CD14-positive monocyte (primary cell): ENCODE measurements at regions not wholly inside any gene's neighbourhood (a gene's known extent, or its start where the extent isn't known, plus 50 kb on each side); places are given as distances from the start of the nearest gene placed in this dataset.
A peak's percentile ranks its signal among the peaks of the same experiment; 100 is the strongest.

Experiments
- DNase-seq, 3 donors: peaks; one replicate each; pipeline ENCODE4 v3.0.0-alpha.2; 2011 to 2022
- H2AFZ ChIP-seq: 2 replicates; pipeline ENCODE4 v1.6.0; 2012; ENCODE audit warnings: mild to moderate bottlenecking, low read depth, low read length, inconsistent platforms; ENCODE audit not compliant: insufficient read depth, poor library complexity, severe bottlenecking
- H3K27ac ChIP-seq, 2 donors: 1 replicate in 1 of 2; 2 replicates in 1 of 2; pipeline ENCODE4 v1.5.1; 2012 to 2013; ENCODE audit warnings: low read length in 2 of 2, control low read depth in 1 of 2, inconsistent platforms in 1 of 2, low read depth in 1 of 2, mild to moderate bottlenecking in 1 of 2
- H3K27me3 ChIP-seq, 2 donors: one replicate each; pipeline versions ENCODE4 v1.6.0 to v1.6.1; 2011 to 2013; ENCODE audit warnings: low read length in 2 of 2; ENCODE audit not compliant: control insufficient read depth in 2 of 2, insufficient read depth in 2 of 2
- H3K36me3 ChIP-seq, 2 donors: replicated peaks in 1 of 2; 1 replicate in 1 of 2; 2 replicates in 1 of 2; pipeline versions ENCODE4 v1.5.1 to v1.6.1; 2012 to 2013; ENCODE audit warnings: low read length in 2 of 2, control low read depth in 1 of 2, inconsistent platforms in 1 of 2, mild to moderate bottlenecking in 1 of 2; ENCODE audit not compliant: insufficient read depth in 2 of 2, control insufficient read depth in 1 of 2
- H3K4me1 ChIP-seq, 2 donors: 1 replicate in 1 of 2; 2 replicates in 1 of 2; pipeline versions ENCODE4 v1.5.1 to v1.6.1; 2012 to 2013; ENCODE audit warnings: low read length in 2 of 2, control low read depth in 1 of 2, inconsistent platforms in 1 of 2, mild to moderate bottlenecking in 1 of 2, moderate library complexity in 1 of 2; ENCODE audit not compliant: insufficient read depth in 2 of 2, control insufficient read depth in 1 of 2
- H3K4me2 ChIP-seq: replicated peaks from 2 replicates; pipeline ENCODE3; 2012; ENCODE audit warnings: low read length, moderate library complexity, mild to moderate bottlenecking; ENCODE audit not compliant: poor library complexity, severe bottlenecking; ENCODE audit errors: extremely low read depth
- H3K4me3 ChIP-seq, 3 experiments: fragments of 200-600 bp in 1 of 3; sonication (generic) in 1 of 3; replicated peaks in 1 of 3; 1 replicate in 2 of 3; 2 replicates in 1 of 3; pipeline ENCODE4 v1.5.1; 2011 to 2013; ENCODE audit warnings: low read length in 3 of 3, mild to moderate bottlenecking in 3 of 3, control low read depth in 2 of 3, low read depth in 2 of 3, inconsistent platforms in 1 of 3, moderate library complexity in 1 of 3
- H3K79me2 ChIP-seq: 2 replicates; pipeline ENCODE4 v1.6.0; 2012; ENCODE audit warnings: mild to moderate bottlenecking, control low read depth, inconsistent platforms, low read length, moderate library complexity; ENCODE audit not compliant: insufficient read depth
- H3K9ac ChIP-seq: 2 replicates; pipeline ENCODE4 v1.6.0; 2017; ENCODE audit warnings: low read length, mild to moderate bottlenecking; ENCODE audit not compliant: insufficient read depth, poor library complexity, severe bottlenecking
- H3K9me3 ChIP-seq, 2 donors: replicated peaks in 1 of 2; 1 replicate in 1 of 2; 2 replicates in 1 of 2; pipeline versions ENCODE4 v1.5.1 to v1.6.1; 2012 to 2013; ENCODE audit warnings: low read length in 2 of 2, control low read depth in 1 of 2; ENCODE audit not compliant: control insufficient read depth in 1 of 2, insufficient read depth in 1 of 2
- H4K20me1 ChIP-seq: 2 replicates; pipeline ENCODE4 v1.6.0; 2012; ENCODE audit warnings: mild to moderate bottlenecking, low read length, control low read depth, moderate library complexity; ENCODE audit not compliant: insufficient read depth
- H3K27ac Mint-ChIP-seq, 7 donors: one replicate each; pipeline ENCODE4 v1.8.0; 2020; ENCODE audit warnings: mild to moderate bottlenecking in 7 of 7, mixed read lengths in 7 of 7, moderate library complexity in 6 of 7, inconsistent platforms in 2 of 7
- H3K27me3 Mint-ChIP-seq, 3 donors: one replicate each; pipeline ENCODE4 v1.8.0; 2021 to 2022; ENCODE audit warnings: low read depth in 3 of 3, mild to moderate bottlenecking in 3 of 3, mixed read lengths in 3 of 3, moderate library complexity in 3 of 3, inconsistent platforms in 1 of 3
- H3K36me3 Mint-ChIP-seq, 2 donors: one replicate each; pipeline ENCODE4 v1.8.0; 2020; ENCODE audit warnings: mixed read lengths in 2 of 2, inconsistent platforms in 1 of 2, mild to moderate bottlenecking in 1 of 2
- H3K4me1 Mint-ChIP-seq: one replicate; pipeline ENCODE4 v1.8.0; 2020; ENCODE audit warnings: mild to moderate bottlenecking, mixed read lengths
- H3K4me3 Mint-ChIP-seq, 2 donors: one replicate each; pipeline ENCODE4 v1.8.0; 2020; ENCODE audit warnings: mild to moderate bottlenecking in 2 of 2, mixed read lengths in 2 of 2, moderate library complexity in 1 of 2
- H3K9me3 Mint-ChIP-seq, 7 donors: one replicate each; pipeline ENCODE4 v1.8.0; 2020 to 2022; ENCODE audit warnings: mixed read lengths in 7 of 7, mild to moderate bottlenecking in 6 of 7, moderate library complexity in 6 of 7, inconsistent platforms in 2 of 7
- WGBS: methylation state at CpG from one replicate; pipeline ENCODE4 v1.1.5; 2013; ENCODE audit warnings: missing lambda C conversion rate; ENCODE audit not compliant: insufficient coverage; 5-methylcytosine and 5-hydroxymethylcytosine counted together
- intact Hi-C, 2 donors: fragments of 100-400 bp; cut with micrococcal nuclease; formaldehyde crosslinking; loops; one replicate each; pipeline versions ENCODE4 v1.15.0 to v1.15.1; 2023
- TF ChIP-seq, protein P1 (sequence below): fragments of 200-600 bp; IDR thresholded peaks from one replicate; pipeline ENCODE4 v1.8.0; 2022; ENCODE audit warnings: antibody characterized with exemption, mild to moderate bottlenecking

DNA sequence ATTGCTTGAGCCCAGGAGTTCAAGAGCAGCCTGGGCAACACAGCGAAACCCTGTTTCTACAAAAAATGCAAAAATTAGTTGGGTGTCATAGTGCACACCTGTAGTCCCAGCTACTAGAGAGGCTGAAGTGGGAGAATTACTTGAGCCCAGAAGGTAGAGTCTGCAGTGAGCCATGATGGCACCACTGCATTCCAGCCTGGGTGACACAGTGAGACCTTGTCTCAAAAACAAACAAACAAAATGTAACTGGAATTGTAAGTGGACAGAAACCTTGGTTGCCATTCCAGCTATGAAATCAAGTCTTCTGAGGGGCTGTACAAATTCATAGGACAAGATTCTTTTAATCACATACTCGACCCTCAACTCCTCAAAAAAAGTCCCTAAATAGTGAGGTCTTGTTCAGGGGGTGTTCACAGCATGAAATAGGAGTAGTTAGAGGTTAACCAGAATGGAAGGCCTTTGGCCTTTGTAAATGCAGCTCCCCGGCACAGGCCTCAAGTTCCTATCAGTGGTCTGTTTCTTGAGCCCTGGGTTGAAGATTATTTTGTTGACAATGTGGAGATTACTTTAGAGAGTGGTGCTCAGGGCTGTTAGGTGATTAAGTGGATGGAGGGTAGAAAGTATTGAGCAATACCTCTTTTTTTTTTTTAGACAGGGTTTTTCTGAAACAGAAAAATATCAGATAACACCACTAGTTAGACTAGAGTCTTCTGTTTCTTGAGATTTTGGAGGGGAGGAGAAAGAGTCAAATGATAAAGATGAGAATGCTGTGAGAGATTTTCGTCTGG lies 138.7 kb upstream of the ZNF648 start:
- H3K4me3 Mint-ChIP-seq, result no peak overlapping the region
- TF ChIP-seq, protein P1, sequence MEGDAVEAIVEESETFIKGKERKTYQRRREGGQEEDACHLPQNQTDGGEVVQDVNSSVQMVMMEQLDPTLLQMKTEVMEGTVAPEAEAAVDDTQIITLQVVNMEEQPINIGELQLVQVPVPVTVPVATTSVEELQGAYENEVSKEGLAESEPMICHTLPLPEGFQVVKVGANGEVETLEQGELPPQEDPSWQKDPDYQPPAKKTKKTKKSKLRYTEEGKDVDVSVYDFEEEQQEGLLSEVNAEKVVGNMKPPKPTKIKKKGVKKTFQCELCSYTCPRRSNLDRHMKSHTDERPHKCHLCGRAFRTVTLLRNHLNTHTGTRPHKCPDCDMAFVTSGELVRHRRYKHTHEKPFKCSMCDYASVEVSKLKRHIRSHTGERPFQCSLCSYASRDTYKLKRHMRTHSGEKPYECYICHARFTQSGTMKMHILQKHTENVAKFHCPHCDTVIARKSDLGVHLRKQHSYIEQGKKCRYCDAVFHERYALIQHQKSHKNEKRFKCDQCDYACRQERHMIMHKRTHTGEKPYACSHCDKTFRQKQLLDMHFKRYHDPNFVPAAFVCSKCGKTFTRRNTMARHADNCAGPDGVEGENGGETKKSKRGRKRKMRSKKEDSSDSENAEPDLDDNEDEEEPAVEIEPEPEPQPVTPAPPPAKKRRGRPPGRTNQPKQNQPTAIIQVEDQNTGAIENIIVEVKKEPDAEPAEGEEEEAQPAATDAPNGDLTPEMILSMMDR, result no peak
- Histone ChIP-seq H2AFZ (no peak overlapping the region), H3K4me2 (no peak overlapping the region), H3K4me1 (peaks cover 4 to 16% of the 10 kb centered on the region in 2 donors), H3K9me3 (no peaks in the 10 kb centered on the region), H4K20me1 (no peaks in the 10 kb centered on the region), H3K27ac (no peak overlapping the region), H3K9ac (no peak overlapping the region), H3K36me3 (no peaks in the 10 kb centered on the region), H3K27me3 (no peaks in the 10 kb centered on the region), H3K4me3 (no peak overlapping the region), H3K79me2 (no peaks in the 10 kb centered on the region)
- intact Hi-C loops, result loop anchor here in 1 of 2 donors (5.0 kb wide), 1 partner anchor 113 kb away; no protein-coding TSS in a partner anchor
- H3K9me3 Mint-ChIP-seq, result peaks cover 0 to 3% (median 0%) of the 10 kb centered on the region in 7 donors
- H3K4me1 Mint-ChIP-seq, result peaks cover 18% of the 10 kb centered on the region
- 100% methylated on average over 1 of the region's 4 CpGs for WGBS
- no peak for DNase-seq
- H3K36me3 Mint-ChIP-seq, result no peaks in the 10 kb centered on the region
- no peak overlapping the region for H3K27ac Mint-ChIP-seq
- H3K27me3 Mint-ChIP-seq, result no peaks in the 10 kb centered on the region

GRCh38 chr1:182198006-182198605 lies 136.6 kb upstream of the ZNF648 start:
- no peak overlapping the region for H2AFZ ChIP-seq
- H4K20me1 ChIP-seq, result no peaks in the 10 kb centered on the region
- TF ChIP-seq, protein P1, result peak; percentile 67
- H3K9ac ChIP-seq, result no peak overlapping the region
- peaks cover 0 to 3% (median 0%) of the 10 kb centered on the region in 7 donors for H3K9me3 Mint-ChIP-seq
- H3K4me1 Mint-ChIP-seq, result peaks cover 30% of the 10 kb centered on the region
- intact Hi-C loops, result loop anchor here (2.0 to 10.0 kb wide), 2 partner anchors 55 to 113 kb away; no protein-coding TSS in a partner anchor
- H3K4me3 ChIP-seq, result no peak overlapping the region
- H3K4me2 ChIP-seq, result no peak overlapping the region
- peak in 2 of 3 donors; percentile 31 to 43 for DNase-seq
- 100% methylated on average over 1 of the region's 4 CpGs for WGBS
- H3K36me3 ChIP-seq, result no peaks in the 10 kb centered on the region
- no peaks in the 10 kb centered on the region for H3K27me3 Mint-ChIP-seq
- H3K79me2 ChIP-seq, result no peaks in the 10 kb centered on the region
- H3K4me1 ChIP-seq, result peaks cover 17 to 29% of the 10 kb centered on the region in 2 donors
- H3K27ac Mint-ChIP-seq, result peak overlapping the region in 1 of 7 donors; percentile 20
- no peak overlapping the region for H3K4me3 Mint-ChIP-seq
- H3K9me3 ChIP-seq, result no peaks in the 10 kb centered on the region
- H3K27ac ChIP-seq, result no peak overlapping the region
- no peaks in the 10 kb centered on the region for H3K27me3 ChIP-seq
- H3K36me3 Mint-ChIP-seq, result no peaks in the 10 kb centered on the region
